CMK (cell line): ENCODE measurements at regions not wholly inside any gene's neighbourhood (a gene's known extent, or its start where the extent isn't known, plus 50 kb on each side); places are given as distances from the start of the nearest gene placed in this dataset.
"Not testable (repeated sequence)": the region's sequence is repeated elsewhere in the genome, so short reads cannot be mapped to it uniquely, and the experiment has no call there.

Experiments
- DNase-seq: peaks from one replicate; pipeline ENCODE4 v3.0.0-alpha.2; 2010; ENCODE audit warnings: low read depth

DNA sequence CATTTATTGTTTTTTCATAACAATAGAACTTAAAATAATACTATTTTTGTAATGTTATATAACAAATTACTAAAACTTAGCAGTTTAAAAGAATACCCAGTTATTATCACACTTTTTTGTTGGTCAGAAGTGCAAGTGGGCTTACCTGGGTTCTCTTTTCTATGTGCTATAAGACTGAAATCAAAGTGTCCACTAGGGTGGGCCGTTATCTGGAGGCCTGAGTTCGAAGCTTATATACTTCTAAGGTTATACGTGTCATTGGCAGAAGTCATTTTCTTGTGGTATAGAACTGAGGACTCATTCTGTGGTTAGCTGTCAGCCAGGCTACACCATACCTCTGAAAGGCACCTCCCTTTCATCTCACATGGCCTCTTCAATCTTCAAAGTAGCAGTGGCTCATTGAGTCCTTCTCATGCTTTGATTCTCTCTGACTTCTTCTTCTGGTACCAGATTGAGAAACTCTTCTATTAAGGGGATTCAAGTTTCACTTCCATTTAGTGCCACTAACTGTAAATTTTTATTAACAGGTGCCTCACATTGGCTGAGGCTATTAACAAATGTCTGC, 414.3 kb downstream of the AMY1C start:
- no peak for DNase-seq

DNA sequence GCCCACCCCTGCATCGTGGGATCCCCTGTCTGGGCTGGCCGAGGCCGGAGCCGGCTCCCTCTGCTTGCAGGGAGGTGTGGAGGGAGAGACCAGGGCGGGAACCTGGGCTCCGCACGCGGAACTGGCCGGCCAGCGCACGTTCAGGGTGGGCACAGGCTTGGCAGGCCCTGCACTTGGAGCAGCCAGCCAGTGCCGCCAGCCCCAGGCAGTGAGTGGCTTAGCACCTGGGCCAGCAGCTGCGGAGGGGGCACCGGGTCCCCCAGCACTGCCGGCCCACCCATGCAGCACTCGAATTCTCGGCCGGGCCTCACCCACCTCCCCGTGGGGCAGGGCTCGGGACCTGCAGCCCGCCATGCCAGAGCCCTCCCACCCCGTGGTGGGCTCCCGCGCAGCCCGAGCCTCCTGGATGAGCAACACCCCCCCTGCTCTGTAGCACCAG, 422.6 kb downstream of the AMY1C start:
- no peak for DNase-seq

DNA sequence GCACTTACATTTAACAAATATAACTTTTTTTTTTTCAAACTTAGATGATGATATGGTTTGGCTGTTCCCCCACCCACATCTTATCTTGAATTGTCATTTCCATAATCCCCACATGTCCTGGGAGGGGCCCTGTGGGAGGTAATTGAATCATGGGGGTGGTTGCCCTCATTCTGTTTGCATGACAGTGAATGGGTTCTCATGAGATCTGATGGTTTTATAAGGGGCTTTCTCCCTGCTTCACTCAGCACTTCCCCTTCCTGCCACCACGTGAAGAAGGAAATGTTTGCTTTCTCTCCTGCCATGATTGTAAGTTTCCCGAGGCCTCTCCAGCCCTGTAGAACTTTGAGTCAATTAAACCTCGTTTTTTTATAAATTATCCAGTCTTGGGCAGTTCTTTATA, 432.6 kb downstream of the AMY1C start:
- peak; percentile 34 for DNase-seq

DNA sequence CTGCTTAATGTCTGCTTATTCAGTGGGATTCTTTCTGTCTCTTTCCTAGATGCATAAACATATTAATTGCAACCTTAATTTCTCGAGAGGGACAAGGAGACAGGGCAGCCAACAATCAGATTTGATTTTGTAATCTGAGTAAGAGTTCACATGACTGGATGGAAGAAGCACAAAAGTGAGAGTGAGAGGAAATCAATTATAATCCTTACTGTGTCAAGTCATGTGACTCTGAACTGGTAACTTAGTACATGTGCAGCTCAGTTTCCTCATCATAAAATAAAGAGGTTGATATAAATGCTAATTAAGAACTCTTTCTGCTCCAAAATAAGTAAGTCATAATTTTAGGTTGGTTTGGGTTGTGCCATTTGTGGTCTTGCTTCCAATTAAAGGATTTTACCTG, 439.5 kb downstream of the AMY1C start:
- no peak for DNase-seq

DNA sequence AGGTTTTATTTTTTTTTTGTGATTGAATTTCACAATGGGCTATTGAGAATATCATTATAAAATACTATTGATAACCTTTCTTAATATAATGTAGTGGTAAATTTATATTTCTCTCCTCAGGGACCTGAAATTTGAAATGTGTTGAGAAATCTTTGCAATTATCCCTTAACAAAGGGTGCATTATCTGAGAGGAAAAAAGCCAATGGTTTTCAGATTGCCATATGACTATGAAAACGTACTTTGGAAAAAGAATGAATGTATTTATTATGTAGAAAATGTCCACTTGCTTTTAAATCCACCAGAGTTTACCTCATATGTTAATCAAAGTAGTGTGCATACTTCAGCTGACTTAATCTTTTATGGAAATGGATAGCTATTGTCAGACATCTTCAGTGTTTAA, 441.1 kb downstream of the AMY1C start:
- DNase-seq = no peak

DNA sequence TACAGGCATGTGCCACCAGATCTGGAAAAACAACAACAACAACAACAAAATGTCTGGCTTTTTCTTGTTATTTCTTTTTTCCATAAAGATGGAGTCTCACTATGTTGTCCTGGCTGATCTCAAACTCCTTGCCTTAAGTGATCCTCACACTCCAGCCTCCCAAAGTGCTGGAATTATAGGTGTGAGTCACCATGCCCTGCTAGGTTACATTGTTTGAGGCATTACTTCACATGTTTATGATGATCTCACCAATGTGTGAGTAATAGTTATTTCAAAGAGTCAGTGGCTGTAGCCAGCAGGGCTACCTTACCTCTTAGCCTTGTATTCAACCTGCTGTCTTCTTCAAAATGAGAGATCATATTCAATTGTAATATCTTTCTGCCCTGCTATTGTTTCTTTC, 445.7 kb downstream of the AMY1C start:
- no peak for DNase-seq

DNA sequence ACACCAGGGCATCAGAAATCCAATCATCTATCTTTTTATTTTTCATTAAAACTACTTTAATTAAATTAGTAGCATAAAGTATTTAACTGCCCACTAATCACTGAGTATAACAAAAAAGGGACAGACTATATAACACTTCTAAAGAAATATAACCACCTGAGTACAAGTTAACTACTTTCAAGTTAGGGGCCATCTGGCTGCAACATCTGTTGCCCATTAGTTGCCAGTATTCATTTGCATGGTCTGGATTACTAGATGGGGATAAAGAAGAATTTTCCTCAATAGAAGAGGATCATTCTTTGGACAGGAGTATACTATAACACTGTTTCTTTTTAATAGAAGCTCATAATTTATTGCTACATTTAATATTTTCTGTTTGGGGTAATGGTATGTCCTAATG, 446.4 kb downstream of the AMY1C start:
- no peak for DNase-seq

DNA sequence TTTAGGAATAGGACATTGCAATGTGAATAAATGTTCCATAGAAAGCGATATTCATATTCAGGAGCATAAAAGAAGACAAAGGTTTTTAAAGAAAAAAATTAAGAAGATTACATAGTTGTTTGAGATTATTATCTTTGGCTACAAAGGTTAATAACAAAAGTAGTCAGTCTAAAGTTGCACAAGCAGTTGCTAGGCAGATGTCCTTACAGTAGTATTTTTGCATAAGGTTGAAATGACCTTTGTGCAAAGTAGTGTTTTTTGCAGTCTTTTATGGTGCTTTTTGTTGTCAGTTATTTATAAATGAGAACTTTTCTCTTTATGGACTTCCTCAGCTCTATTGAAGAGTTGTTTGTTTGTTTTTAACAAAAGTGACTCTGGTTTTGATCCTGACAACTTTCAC, 447.8 kb downstream of the AMY1C start:
- DNase-seq = no peak

DNA sequence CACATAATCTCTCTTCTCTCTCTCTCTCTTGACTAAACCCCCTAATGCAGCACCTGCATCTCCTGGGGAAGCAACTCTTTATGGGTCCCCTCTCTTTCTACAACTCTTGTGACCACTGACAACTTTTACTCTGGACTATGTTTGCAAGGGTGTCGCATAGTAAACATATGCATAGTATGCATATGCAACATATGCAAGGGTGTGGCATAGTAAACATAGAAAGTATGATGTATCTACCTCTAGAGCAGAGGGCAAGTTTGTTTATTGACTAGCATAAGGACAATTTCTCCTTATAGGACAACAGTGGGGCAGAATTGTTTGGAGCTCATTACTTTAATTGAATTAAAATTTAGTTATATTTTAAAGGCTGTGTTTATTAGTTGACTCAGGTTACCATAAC, 462.5 kb downstream of the AMY1C start:
- DNase-seq = no peak

DNA sequence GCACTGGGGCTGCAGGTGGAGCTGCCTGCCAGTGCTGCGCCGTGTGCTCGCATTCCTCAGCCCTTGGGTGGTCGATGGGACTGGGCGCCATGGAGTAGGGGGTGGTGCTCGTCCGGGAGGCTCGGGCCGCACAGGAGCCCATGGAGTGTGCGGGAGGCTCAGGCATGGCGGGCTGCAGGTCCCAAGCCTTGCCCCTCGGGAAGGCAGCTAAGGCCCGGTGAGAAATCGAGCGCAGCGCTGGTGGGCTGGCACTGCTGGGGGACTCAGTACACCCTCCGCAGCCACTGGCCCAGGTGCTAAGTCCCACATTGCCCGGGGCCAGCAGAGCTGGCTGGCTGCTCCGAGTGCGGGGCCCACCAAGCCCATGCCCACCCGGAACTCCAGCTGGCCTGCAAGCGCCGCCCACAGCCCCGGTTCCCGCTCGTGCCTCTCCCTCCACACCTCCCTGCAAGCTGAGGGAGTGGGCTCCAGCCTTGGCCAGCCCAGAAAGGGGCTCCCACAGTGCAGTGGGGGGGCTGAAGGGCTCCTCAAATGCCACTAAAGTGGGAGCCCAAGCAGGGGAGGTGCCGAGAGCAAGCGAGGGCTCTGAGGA, 467.8 kb downstream of the AMY1C start:
- DNase-seq = not testable (repeated sequence)

DNA sequence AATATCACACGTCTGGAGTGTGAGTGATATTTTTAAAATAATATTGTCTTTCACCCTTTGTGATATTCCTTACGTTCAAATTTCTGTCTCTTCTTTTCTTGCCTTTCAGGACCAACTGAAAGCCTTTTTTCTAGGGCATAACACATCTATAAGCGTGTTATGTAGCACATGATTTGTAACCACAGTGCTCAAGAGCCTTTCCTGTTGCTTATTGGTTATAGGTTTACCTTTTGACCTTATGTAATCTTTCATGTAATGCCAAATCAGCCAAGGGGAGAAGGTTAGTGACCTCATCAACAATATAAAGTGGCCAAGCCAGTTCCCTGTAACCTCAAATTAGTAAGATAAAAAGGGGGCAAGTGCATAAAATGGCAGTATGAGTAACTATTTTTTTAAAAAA, 480.2 kb downstream of the AMY1C start:
- DNase-seq = no peak

DNA sequence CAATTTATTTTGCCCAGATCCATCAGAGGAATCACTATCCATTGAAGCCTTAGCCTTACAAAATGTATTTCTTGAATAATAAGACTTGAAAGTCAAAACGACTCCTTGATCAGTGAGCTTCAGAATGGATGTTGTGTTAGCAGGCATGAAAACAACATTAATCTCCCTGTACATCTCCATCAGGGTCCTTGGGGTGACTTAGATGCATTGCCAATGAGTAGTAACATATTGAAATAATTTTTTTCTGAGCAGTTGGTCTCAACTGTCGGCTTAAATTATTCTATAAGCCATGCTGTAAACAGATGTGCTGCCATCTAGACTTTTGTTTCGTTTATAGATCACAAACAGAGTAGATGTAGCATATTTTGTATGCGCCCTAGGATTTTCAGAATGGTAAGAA, 482.0 kb downstream of the AMY1C start:
- no peak for DNase-seq

DNA sequence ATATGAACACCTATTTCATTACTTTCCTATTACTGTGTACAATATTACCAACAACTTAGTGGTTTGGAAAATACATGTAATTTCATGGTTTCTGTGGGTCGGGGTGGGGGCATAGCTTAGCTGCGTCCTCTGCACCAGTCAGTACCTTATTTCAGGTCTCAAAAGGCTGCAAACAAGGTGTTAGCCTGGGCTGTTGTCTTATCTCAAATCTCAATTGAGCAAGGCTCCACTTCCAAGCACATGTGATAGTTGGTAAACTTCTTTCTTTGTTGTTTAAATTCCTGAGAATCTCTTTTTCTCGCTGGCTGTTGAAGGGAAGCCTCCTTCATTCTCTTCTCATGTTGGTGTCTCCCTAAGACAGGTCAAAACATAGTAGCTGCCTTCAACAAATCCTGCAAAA, 485.4 kb downstream of the AMY1C start:
- DNase-seq = no peak

DNA sequence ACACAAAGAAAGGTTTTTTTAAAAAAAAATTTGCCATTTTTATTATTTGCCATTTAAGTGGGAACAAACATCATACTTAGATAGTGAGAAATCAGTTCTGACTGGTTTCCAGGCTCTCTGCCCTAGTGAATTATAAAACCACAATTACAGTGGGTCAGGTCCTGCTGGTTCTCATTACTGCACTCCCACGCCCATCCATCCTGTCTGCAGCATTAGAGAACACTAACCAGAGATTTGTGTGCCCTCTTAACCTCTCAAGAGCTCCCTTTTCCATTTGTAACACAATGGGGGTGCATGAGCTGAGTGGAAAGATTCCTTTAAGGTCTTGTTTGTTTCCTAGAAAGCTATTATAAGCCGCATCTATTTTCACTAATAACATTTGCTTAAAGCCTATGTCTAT, 489.3 kb downstream of the AMY1C start:
- no peak for DNase-seq

DNA sequence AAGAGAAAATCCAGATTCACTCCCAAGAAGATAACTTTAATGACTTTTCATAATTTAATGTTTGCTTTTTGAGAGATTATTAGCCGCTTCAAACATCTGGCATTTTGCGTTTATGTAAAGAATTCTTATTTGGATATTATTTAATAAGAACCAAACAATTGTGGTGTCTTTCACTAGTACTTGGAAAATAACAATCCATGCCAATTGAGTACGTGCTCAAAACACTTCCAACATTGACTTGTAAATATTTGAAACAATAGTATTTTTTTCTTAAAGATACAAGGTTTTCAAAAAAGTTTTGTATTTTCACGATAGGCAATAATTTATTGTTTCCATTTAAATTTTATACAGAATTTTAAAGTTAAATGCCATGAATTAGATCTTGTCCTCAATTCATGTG, 498.7 kb downstream of the AMY1C start:
- no peak for DNase-seq

DNA sequence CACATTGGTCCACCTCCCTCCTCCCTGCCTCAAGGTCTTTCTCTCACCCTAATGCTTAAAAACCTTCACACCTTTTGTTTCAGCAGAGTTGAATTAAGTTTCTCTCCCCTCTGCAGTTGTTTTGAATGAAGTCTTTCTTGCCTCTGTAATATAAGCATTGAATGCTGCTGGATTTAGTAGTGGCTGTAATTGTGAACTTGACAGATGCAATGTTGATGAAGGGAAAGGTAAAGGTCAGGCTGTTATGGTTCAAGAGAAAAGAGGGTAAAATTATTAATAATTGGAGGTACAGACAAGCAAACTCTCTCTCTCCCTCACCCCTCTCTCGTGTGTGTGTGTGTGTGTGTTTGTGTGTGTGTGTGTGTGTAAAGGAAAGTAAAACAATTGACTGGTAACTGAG, 509.8 kb downstream of the AMY1C start:
- DNase-seq = no peak

DNA sequence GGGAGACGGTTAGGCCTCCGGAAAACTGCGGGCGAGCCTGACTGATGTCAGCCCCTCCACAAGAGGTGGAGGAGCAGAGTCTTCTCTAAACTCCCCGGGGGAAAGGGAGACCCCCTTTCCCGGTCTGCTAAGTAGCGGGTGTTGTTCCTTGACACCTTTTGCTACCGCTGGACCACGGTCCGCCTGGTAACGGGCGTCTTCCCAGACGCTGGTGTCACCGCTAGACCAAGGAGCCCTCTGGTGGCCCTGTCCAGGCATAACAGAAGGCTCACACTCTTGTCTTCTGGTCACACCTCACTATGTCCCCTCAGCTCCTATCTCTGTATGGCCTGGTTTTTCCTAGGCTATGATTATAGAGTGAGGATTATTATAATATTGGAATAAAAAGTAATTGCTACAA, 513.4 kb downstream of the AMY1C start:
- DNase-seq = not testable (repeated sequence)

DNA sequence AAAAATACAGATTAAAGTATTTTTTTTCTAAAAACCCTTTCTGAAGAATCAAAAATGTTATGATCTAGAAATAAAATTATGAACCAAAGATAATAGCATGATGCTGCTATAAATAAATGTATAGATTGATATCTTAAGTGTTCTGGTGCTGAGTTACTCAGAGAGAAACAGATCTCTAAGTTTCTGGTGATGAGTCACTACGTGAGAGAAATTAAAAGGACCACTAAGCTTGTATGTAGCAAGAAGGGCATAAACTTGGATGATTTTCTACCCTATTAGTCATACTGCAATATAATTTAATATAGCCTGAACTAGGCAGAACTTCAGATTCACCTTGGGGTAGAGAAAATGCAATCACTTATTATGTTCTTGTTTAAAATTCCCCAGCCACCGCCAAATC, 514.8 kb downstream of the AMY1C start:
- DNase-seq = no peak

DNA sequence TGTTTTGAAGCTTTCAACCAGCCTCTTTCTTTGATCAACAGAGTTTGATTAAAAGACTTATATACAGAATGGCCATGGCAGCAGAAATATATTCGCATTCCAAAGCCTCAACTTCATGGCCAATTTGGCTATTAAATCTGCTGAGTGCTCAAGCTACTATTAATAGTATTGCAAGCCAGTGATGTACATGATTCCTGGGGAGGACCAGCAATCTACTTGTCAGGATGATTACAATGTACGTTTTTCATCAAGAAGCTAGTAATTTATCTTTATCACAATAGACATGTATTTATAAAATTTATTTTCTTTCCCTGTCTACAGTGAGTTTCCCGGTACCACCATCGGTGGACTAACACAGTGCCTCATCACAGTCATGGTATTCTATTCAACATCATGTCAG, 515.5 kb downstream of the AMY1C start:
- DNase-seq = no peak

DNA sequence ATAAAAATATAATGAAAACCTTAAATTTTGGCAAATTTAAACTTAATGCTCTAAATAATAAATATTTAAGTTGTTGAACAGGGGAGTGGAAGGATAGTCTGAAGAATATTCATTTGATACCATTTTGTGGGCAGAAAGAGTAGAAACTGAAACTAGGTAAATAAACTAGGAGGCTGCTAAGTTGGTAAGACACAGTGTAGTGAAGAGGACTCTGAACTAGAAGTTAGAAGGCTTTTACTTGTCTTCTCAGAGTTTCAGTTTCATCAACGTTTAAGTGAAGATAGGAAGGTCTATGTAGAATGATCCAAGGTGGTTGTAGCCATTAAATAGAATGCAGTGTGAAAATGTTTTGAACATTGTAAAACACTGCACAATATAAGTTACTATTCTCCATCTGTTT, 516.9 kb downstream of the AMY1C start:
- no peak for DNase-seq

DNA sequence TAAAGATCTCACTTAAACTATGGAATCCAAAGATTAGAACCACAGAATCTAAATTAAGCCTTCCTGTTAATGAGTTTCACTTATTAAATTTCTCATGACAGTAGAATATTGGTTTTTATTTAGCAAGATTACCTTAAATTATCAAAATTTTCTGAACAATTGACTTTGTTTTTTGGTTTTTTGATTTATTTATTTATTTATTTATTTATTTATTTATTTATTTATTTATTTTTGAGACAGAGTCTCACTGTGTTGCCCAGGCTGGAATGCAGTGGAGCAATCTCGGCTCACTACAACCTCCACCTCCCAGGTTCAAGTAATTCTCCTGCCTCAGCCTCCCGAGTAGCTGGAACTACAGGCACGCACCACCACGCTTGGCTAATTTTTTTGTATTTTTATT, 538.6 kb downstream of the AMY1C start:
- not testable (repeated sequence) for DNase-seq

DNA sequence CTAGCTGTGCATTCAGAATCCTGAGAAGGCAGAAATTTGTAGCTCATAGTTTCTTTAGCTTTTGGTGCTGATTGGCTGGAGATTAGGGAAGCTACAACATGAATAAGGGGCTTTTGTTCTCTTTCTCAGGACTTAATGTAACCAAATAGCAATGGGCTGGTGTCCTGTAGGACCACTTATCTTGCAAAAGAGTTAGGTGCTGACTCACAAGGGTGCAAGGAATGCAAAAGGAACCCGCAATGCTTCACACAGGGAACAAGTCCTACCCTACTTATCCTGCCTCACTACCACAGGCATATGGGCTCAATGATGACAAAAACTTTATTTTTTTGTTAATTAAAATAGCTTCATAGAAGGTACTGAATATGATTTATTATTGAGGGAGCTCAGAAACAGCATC, 541.5 kb downstream of the AMY1C start:
- no peak for DNase-seq

DNA sequence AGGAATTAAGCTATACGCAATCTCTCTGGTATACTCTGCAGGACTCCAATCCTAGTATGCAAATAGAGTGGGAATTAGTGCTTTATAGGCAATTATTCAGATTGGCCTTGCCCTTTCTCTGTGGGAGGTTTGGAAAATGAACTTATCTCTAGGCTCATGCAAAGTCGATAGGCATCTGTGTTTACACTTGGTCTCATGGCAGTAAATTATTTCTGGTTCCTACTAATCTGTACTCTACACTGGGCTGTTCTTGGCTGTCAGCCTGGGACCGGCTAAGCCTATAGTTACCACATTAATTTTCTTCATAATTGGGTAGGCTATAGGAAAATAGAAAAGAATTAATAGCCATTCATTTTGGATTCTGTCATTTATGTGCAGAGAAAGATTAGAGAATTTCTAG, 544.6 kb downstream of the AMY1C start:
- no peak for DNase-seq

DNA sequence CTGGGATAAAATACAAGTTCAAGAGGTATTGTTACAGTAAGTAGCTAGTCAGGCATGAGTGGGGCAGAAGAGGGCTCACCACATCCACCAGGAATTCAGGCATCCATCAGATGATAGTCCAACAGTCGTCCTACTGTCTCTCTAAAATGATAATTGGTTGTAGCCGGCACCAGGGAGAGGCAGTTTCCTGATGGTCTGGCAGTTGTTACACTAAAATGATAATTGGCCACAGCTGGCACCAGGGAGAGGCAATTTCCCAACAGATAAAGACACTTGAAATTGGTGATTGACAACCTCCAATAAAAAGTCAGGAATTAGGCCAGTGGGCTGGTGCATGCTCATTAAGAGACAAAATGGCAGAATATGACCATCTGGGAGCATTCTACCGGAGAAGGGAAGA, 545.8 kb downstream of the AMY1C start:
- DNase-seq = no peak

DNA sequence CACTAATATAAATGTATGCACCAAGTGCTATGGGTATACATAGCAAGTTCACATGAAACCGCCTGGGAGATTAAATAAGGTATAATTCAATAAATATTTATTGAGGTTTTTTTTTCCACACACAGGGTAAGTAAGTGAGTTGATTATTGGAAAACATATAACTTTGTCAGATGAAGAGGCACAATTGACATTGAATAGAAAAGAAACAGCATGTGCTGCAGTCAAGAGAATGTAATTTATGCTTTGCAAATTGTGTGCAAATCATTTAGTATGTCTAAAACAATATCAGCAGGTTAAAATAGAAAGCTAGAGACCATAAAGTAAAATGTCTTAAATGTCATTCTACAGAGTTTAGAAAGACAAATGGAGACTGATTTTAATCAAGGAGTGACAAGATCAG, 560.0 kb downstream of the AMY1C start:
- DNase-seq = no peak
